ENCODE measurements at regions not wholly inside any gene's neighbourhood (a gene's known extent, or its start where the extent isn't known, plus 50 kb on each side); places are given as distances from the start of the nearest gene placed in this dataset.

DNA sequence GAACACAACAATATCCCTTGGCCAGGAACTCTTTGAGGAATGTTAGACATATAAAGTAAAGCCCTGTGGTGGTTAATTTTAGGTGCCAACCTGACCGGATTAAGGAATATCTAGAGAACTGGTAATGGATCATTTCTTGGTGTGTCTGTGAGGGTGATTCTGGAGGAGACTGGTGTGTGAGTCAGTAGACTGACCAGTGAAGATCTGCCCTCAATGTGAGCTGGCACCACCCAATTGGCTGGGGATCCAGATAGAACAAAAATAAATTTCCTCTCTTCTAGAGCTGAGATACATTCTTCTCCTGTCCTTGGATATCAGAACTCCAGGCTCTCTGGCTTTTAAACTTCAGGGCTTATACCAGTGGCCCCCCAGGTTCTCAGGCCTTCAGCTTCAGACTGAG lies 56.2 kb upstream of the TNPO1 start:
- no peak for DNase-seq
- TF ChIP-seq GATA1 (IDR thresholded peaks at IDR 0.05; ENCODE audit: low read depth, low read length): no peak
- TF ChIP-seq POLR2A (IDR thresholded peaks at IDR 0.05; ENCODE audit: low read length): no peak

DNA sequence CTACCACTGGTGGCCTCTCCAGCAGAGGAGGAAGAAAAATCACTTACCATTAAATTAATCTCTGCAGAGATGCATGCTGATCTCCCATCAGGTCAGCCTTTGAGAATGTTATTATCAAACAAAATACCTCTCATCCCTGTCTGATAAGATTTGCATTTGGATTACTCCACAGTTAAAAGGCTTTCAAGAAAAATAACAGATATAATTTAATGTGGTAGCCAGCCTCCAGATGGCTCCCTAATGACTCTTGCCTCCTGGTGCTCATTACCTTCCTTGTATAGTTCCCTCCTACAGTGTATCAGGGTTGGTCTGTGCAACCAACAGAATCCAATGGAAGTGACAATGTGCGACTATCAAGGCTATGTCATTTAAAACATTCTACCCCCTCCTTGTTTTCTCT lies 63.6 kb upstream of the TNPO1 start:
- TF ChIP-seq POLR2A (IDR thresholded peaks at IDR 0.05; ENCODE audit: low read length) (no peak), GATA1 (IDR thresholded peaks at IDR 0.05; ENCODE audit: low read depth, low read length) (no peak)
- DNase-seq: no peak

DNA sequence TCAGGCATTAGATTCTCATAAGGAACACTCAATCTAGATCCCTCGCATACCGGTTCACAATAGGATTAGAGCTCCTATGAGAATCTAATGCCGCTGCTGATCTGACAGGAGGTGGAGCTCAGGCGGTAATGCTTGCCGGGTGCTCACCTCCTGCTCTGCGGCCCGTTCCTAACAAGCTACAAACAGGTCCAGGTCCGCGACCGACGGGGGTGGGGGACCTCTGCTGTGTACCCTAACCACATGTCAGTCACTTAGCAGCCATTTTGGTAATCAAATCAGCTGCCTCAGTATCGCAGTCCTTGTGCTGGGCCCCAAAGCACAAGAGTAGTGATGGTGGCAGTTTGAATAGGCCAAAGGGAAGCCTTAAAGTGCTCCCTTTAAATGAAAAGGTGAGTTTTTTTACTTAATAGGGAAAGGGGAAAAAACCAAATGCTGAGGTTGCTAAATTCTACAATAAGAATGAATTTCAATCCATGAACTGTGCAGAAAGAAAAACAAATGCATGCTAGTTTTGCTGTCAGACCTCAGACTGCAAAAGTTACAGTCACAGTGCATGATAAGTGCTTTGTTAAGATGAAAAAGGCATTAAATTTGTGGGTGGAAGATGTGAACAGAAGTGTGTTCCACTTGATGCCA lies 67.0 kb upstream of the TNPO1 start:
- DNase-seq: no peak
- no peak for TF ChIP-seq POLR2A (IDR thresholded peaks at IDR 0.05; ENCODE audit: low read length)
- TF ChIP-seq GATA1 (IDR thresholded peaks at IDR 0.05; ENCODE audit: low read depth, low read length): no peak

DNA sequence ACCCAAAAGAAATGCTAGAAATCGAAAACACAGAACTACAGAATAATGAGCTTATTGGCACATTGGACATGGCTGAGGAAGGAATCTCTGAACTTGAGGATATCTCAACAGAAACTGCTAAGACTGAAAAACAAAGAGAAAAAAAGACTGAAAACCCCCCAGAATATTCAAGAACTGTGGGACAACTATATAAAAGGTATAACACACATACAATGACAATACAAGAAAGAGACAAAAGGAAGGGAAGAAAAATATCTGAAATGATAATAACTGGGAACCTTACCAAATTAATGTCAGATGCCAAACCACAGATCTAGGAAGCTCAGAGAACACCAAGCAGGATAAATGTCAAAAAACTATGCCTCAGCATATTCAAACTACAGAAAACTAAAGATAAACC lies 68.6 kb upstream of the TNPO1 start:
- no peak for DNase-seq
- no peak for TF ChIP-seq POLR2A (IDR thresholded peaks at IDR 0.05; ENCODE audit: low read length)
- no peak for TF ChIP-seq GATA1 (IDR thresholded peaks at IDR 0.05; ENCODE audit: low read depth, low read length)

DNA sequence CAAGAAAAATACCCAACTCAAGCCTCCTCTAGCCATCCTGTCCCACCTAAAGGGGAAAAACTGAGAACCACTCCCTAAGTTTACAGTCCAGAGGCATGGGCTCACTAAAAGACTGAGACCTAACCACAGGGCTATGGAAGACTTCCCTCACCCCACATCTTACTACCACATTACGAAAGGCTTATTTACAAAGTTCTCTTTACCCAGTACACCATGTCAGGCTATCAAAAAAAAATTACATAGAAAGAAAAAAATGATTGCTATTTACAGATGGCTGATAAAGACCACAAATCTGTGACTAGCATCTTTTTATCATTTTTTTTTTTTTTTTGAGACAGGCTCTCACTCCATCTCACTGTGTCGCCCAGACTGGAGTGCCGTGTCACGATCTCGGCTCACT lies 69.7 kb upstream of the TNPO1 start:
- no peak for DNase-seq
- TF ChIP-seq POLR2A (IDR thresholded peaks at IDR 0.05; ENCODE audit: low read length) (no peak), GATA1 (IDR thresholded peaks at IDR 0.05; ENCODE audit: low read depth, low read length) (no peak)

DNA sequence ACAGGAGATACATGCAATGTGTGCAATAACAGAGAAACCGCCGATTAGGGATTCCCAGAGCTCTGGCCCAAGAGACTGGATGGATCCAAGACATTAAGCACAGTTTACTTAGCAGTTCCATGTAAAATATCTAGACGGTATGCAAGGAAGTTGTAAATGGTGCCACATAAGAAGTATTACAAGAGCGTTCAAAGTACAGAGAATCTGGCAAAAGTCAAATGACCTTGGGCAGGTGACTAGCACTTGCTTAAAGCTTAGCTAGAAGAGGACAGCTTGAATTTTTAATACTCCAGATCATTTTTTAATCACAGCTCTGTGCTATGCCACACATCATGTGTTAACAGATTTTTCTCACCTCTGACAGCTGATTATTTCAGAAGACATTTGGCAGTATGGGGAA lies 72.3 kb upstream of the TNPO1 start:
- TF ChIP-seq GATA1 (IDR thresholded peaks at IDR 0.05; ENCODE audit: low read depth, low read length): no peak
- TF ChIP-seq POLR2A (IDR thresholded peaks at IDR 0.05; ENCODE audit: low read length): no peak
- no peak for DNase-seq

DNA sequence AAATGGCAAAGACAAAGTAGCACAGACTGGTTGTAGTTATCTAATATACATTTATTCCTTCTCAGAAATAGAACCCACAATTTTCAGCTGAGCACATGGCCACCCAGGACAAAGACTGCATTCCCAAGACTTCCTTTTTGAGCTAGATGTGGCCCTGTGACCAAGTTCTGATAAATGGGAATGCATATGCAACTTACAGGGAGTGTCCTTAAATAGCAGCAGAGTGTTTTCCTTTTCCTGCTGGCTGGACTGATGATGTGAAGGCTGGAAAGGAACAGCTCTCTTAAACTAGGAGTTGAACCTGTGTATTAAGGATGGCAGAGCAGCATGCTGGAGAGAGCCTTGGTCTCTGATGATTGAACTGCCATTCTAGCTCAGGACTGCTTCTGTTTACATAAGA lies 74.7 kb upstream of the TNPO1 start:
- TF ChIP-seq POLR2A (IDR thresholded peaks at IDR 0.05; ENCODE audit: low read length) (no peak), GATA1 (IDR thresholded peaks at IDR 0.05; ENCODE audit: low read depth, low read length) (no peak)
- DNase-seq: no peak

DNA sequence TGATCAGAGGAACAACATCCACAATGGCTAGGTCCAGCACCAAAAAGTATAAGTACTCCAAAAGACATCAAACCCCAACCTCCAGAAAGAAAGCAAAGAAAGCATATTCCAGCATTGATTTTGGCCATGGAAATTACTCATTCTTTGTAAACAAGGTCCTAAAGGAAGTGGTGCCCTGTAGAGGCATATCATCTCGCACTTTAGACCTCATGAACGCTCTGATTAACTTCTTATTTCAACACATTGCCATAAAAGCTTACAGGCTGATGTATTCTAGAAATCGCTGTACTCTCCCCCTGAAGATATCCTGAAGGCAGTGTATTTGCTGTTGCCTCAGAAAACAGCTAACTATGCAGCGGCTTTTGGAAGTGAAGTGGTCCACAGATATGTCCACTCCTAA lies 82.7 kb upstream of the TNPO1 start:
- DNase-seq: no peak
- TF ChIP-seq GATA1 (IDR thresholded peaks at IDR 0.05; ENCODE audit: low read depth, low read length) (no peak), POLR2A (IDR thresholded peaks at IDR 0.05; ENCODE audit: low read length) (no peak)

DNA sequence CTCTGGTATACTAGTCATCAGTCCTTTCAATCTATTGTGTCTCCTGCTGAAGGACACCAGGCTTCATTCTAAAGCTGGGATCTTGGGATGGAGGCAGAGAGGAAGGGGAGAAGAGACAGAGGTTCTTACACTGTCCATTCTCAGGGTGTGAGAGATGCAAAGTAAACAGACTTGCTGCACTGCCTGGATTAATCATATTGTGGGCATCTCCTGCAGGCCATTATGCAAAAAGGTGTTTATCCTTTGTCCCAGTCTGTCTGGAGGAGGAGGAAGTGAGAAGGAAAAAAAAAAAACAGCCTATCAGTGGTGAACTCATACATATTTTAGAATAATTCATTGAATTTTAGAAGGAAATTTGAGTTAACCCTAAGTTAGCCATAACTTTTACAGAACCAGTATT lies 92.9 kb upstream of the TNPO1 start:
- no peak for DNase-seq
- TF ChIP-seq POLR2A (IDR thresholded peaks at IDR 0.05; ENCODE audit: low read length): no peak
- no peak for TF ChIP-seq GATA1 (IDR thresholded peaks at IDR 0.05; ENCODE audit: low read depth, low read length)

DNA sequence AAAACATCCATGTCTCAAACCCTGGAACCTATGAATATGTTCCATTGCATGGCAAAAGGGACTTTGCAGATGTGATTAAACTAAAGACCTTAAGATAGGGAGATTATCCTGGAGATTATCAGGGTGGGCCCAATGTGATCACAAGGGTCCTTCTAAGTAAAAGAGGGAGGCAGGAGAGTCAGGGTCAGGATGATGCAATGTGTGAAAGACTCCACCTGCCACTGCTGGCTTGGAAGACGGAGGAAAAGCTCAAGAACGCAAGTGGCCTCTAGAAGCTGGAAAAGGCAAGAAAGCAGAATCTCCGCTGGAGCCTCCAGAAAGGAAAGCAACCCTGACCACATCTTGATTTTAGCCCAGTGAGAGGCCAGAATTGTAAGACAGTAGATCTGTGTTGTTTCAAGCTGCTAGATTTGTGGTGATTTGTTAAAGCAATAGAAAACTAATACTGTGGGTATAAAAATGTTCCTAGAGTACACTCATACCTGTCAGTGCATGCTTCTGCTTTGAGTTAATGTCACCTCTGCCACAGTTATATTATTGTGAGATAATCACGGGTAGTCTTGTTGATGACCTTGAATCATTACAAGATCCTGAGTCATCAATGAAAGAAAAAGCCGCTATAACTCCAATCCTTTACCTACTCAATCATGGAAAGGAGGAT lies 93.5 kb upstream of the TNPO1 start:
- TF ChIP-seq POLR2A (IDR thresholded peaks at IDR 0.05; ENCODE audit: low read length): no peak
- no peak for TF ChIP-seq GATA1 (IDR thresholded peaks at IDR 0.05; ENCODE audit: low read depth, low read length)
- DNase-seq: no peak

DNA sequence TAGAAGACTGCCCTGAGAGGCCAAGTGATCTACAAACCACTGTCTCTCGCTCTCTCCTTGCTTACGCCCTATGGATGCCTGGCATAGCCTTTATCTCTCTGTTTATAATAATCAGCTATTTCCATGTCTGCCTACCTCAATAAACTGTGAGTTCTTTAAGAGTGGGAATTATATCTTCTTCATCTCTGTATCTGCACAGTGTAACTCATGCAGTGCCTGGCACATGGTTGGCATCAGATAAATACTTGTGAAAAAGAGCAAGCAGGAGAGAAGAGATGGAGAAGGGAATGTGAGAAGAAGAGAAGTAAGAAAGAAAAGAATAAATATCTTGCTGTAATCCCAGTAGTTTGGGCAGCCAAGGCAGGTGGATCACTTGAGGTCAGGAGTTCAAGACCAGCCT lies 94.6 kb upstream of the TNPO1 start:
- no peak for TF ChIP-seq GATA1 (IDR thresholded peaks at IDR 0.05; ENCODE audit: low read depth, low read length)
- no peak for TF ChIP-seq POLR2A (IDR thresholded peaks at IDR 0.05; ENCODE audit: low read length)
- DNase-seq: no peak

DNA sequence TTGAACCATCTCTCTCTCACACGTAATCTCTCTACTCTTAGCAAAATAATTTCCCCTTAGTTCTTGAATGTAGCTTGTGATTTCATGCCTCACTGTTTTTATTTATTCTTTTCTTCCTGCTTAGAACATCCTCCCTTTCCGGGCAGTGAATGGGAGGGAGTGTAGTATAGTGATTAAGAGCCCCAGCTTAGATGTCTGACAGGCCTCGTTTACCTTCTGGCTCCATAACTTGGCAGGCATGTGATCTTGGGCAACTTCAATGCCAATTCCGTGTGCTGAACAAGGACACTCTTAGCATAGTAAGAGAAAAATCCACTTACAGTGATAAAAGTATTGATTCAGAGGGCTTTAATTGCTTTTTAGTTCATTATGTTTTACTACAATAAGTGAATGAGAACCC lies 96.3 kb upstream of the TNPO1 start:
- no peak for TF ChIP-seq GATA1 (IDR thresholded peaks at IDR 0.05; ENCODE audit: low read depth, low read length)
- no peak for TF ChIP-seq POLR2A (IDR thresholded peaks at IDR 0.05; ENCODE audit: low read length)
- DNase-seq: no peak

DNA sequence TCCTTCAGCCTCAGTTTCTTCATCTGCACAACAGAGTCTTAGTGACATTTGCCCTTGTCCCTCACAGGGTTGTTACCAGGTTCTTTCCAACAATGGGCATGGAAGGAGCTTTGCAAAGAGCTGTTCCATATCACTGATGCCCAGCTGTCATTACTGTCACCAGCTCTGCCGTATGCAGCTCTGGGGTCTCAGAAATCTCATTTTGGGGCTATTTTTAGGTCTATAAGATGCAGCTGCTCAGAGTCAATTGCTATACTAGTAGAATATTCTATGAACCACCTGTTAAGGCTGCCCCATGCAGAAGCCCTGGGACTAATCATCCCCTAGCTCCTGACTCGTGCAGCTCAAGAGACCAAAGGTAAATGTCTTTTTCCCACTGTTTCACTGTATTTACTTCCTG lies 105.1 kb upstream of the TNPO1 start:
- TF ChIP-seq POLR2A (IDR thresholded peaks at IDR 0.05; ENCODE audit: low read length) (no peak), GATA1 (IDR thresholded peaks at IDR 0.05; ENCODE audit: low read depth, low read length) (no peak)
- no peak for DNase-seq

DNA sequence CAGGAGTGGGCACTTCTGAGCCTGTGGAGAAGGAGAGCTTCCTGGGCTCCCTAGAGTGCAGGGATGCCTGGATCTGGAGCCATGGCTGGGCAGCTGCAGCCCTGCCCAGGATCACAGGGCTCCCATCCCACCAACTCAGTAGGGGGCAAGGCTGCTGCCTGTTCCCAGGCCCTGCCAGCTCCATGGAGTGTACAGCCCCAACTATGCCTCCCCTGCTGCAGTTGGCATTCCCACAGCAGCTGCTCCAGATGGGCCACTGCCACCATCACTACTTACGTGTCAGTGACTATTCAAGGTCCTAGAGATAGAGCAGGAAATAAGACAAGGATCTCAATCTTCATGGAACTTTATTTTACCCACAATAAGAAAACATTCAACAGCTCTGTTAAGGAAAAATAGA lies 107.1 kb upstream of the TNPO1 start:
- TF ChIP-seq GATA1 (IDR thresholded peaks at IDR 0.05; ENCODE audit: low read depth, low read length) (no peak), POLR2A (IDR thresholded peaks at IDR 0.05; ENCODE audit: low read length) (no peak)
- no peak for DNase-seq

DNA sequence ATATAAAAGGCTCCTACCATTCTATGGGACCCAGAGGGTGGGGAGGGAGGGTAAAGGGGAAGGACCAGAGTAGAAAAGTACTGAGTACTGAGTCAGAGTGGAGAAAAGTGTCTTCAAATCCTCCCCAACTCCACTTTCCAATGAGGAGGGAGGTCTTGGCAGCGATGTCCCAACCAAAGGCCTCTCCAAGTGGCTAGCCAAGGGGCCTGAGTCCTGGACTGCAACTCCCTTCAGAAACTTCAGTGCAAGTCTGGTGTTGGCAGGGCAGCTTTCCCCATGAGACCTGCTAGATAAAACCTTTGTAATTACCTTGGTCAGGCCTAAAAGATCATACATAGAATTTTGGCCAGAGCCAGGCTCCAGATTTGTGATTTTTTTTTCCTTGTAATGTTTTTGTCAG lies 111.3 kb upstream of the TNPO1 start:
- no peak for DNase-seq
- TF ChIP-seq POLR2A (IDR thresholded peaks at IDR 0.05; ENCODE audit: low read length) (no peak), GATA1 (IDR thresholded peaks at IDR 0.05; ENCODE audit: low read depth, low read length) (no peak)
